NAMALWA (cell line): ENCODE measurements at regions not wholly inside any gene's neighbourhood (a gene's known extent, or its start where the extent isn't known, plus 50 kb on each side); places are given as distances from the start of the nearest gene placed in this dataset.
"Not testable (repeated sequence)": the region's sequence is repeated elsewhere in the genome, so short reads cannot be mapped to it uniquely, and the experiment has no call there.

Experiments used
- DNase-seq: peaks from one replicate; pipeline ENCODE4 v3.0.0-alpha.2; 2015; ENCODE audit warnings: low spot score

- no peak for DNase-seq
These were observed 106.9 kb upstream of the ATL2 start for GRCh38 chr2:38483776-38484501.

GRCh38 chr2:38482710-38483109, 105.6 kb upstream of the ATL2 start:
- not testable (repeated sequence) for DNase-seq

GRCh38 chr2:38480617-38481016, 103.5 kb upstream of the ATL2 start:
- no peak for DNase-seq

- DNase-seq, result no peak
These were observed 99.9 kb upstream of the ATL2 start for GRCh38 chr2:38477006-38477405.

- no peak for DNase-seq
These were observed 98.5 kb upstream of the ATL2 start for GRCh38 chr2:38475567-38475881.

- no peak for DNase-seq
These were observed 97.9 kb upstream of the ATL2 start for GRCh38 chr2:38474715-38475566.

GRCh38 chr2:38474021-38474456, 97.0 kb upstream of the ATL2 start:
- DNase-seq, result no peak

GRCh38 chr2:38473333-38474005, 96.4 kb upstream of the ATL2 start:
- DNase-seq, result no peak

- DNase-seq, result no peak
These were observed 93.0 kb upstream of the ATL2 start for GRCh38 chr2:38470115-38470514.

GRCh38 chr2:38467768-38468455, 90.8 kb upstream of the ATL2 start:
- DNase-seq, result no peak

GRCh38 chr2:38466876-38467767, 90.0 kb upstream of the ATL2 start:
- no peak for DNase-seq

- DNase-seq, result no peak
These were observed 89.3 kb upstream of the ATL2 start for GRCh38 chr2:38466409-38466808.

GRCh38 chr2:38465789-38466127, 88.7 kb upstream of the ATL2 start:
- DNase-seq, result peak; percentile 73

GRCh38 chr2:38464971-38465788, 88.1 kb upstream of the ATL2 start:
- no peak for DNase-seq

- DNase-seq, result no peak
These were observed 86.7 kb upstream of the ATL2 start for GRCh38 chr2:38463752-38464151.

GRCh38 chr2:38462121-38462661, 85.1 kb upstream of the ATL2 start:
- no peak for DNase-seq

GRCh38 chr2:38461470-38461869, 84.4 kb upstream of the ATL2 start:
- DNase-seq, result no peak

- DNase-seq, result no peak
These were observed 83.2 kb upstream of the ATL2 start for GRCh38 chr2:38460313-38460712.

GRCh38 chr2:38454081-38454480, 77.0 kb upstream of the ATL2 start:
- no peak for DNase-seq

- DNase-seq, result not testable (repeated sequence)
These were observed 74.7 kb upstream of the ATL2 start for GRCh38 chr2:38451778-38452177.
